ENCODE measurements at regions not wholly inside any gene's neighbourhood (a gene's known extent, or its start where the extent isn't known, plus 50 kb on each side); places are given as distances from the start of the nearest gene placed in this dataset.

- TF ChIP-seq CTCF (IDR thresholded peaks at IDR 0.05; ENCODE audit: insufficient read depth, low read length, poor library complexity, severe bottlenecking) (no peak), EZH2phosphoT487 (conservative IDR thresholded peaks at IDR 0.05; ENCODE audit: low read length) (no peak)
Observed at GRCh38 chr12:127455347-127456265, 811.4 kb upstream of the TMEM132C start.
